IMR-90 (cell line): ENCODE measurements at regions not wholly inside any gene's neighbourhood (a gene's known extent, or its start where the extent isn't known, plus 50 kb on each side); places are given as distances from the start of the nearest gene placed in this dataset.

Experiments
- ATAC-seq: fragments of 200-7000 bp; cut with Tn5 transposase; 2 replicates; pipeline ENCODE4 v1.9.1; 2020; ENCODE audit warnings: low read depth, mild to moderate bottlenecking, moderate library complexity
- BruUV-seq: library from RNA; stranded (reverse); fragments of 400-500 nt; replicated peaks from 2 replicates; lab custom pipeline; 2021; lab: Mats Ljungman, UMichigan
- CTCF ChIA-PET: fragments of 300-600 bp; formaldehyde crosslinking; extraction: SDS; loops from one replicate; lab custom pipeline; 2021; ENCODE audit warnings: antibody characterized with exemption; lab: Yijun Ruan, JAX
- POLR2A ChIA-PET: fragments of 300-600 bp; sonication (Branson Sonifier 250); formaldehyde crosslinking; loops from one replicate; lab custom pipeline; 2022; ENCODE audit warnings: antibody characterized with exemption; ENCODE audit not compliant: unreplicated experiment; lab: Charles Lee
- DNase-seq: peaks from one replicate; pipeline ENCODE4 v3.0.0; 2013
- H2AFZ ChIP-seq: replicated peaks from 2 replicates; pipeline ENCODE3; 2013; ENCODE audit warnings: low read length, mild to moderate bottlenecking; ENCODE audit not compliant: poor library complexity
- H2AK5ac ChIP-seq: 2 replicates; pipeline ENCODE4 v1.6.1; 2013; ENCODE audit warnings: low read depth, low read length, inconsistent platforms
- H2AK9ac ChIP-seq: replicated peaks from 2 replicates; pipeline ENCODE3; 2013; ENCODE audit warnings: mild to moderate bottlenecking, low read depth, low read length, moderate library complexity; ENCODE audit not compliant: poor library complexity
- H2BK120ac ChIP-seq: 2 replicates; pipeline ENCODE4 v1.6.1; 2013; ENCODE audit warnings: low read depth, low read length, inconsistent platforms
- H2BK15ac ChIP-seq: 3 replicates; pipeline ENCODE4 v1.6.1; 2013; ENCODE audit warnings: low read depth, low read length, inconsistent platforms
- H2BK20ac ChIP-seq: 2 replicates; pipeline ENCODE4 v1.6.1; 2013; ENCODE audit warnings: low read depth, mild to moderate bottlenecking, inconsistent platforms, low read length, moderate library complexity
- H2BK5ac ChIP-seq: 2 replicates; pipeline ENCODE4 v1.6.1; 2013; ENCODE audit warnings: mild to moderate bottlenecking, low read depth, low read length, inconsistent platforms; ENCODE audit not compliant: poor library complexity, severe bottlenecking
- H3K14ac ChIP-seq: replicated peaks from 2 replicates; pipeline ENCODE4 v1.6.1; 2013; ENCODE audit warnings: low read depth, low read length, inconsistent platforms
- H3K18ac ChIP-seq: 2 replicates; pipeline ENCODE4 v1.6.1; 2013; ENCODE audit warnings: low read depth, low read length, control low read depth
- H3K23ac ChIP-seq: 2 replicates; pipeline ENCODE4 v1.6.1; 2013; ENCODE audit warnings: low read depth, low read length, inconsistent platforms
- H3K27ac ChIP-seq: 2 replicates; pipeline ENCODE4 v1.5.1; 2013; ENCODE audit warnings: mild to moderate bottlenecking, control low read depth, low read length; ENCODE audit not compliant: insufficient read depth
- H3K27me3 ChIP-seq: 2 replicates; pipeline ENCODE4 v1.6.1; 2013; ENCODE audit warnings: low read length; ENCODE audit not compliant: control insufficient read depth, insufficient read depth
- H3K36me3 ChIP-seq: 2 replicates; pipeline ENCODE4 v1.6.1; 2013; ENCODE audit warnings: low read length, mixed read lengths; ENCODE audit not compliant: control insufficient read depth, insufficient read depth
- H3K4ac ChIP-seq: 2 replicates; pipeline ENCODE4 v1.6.1; 2013; ENCODE audit warnings: low read depth, low read length, inconsistent platforms
- H3K4me1 ChIP-seq: 2 replicates; pipeline ENCODE4 v1.6.1; 2013; ENCODE audit warnings: low read length, mixed read lengths; ENCODE audit not compliant: control insufficient read depth, insufficient read depth
- H3K4me2 ChIP-seq: 2 replicates; pipeline ENCODE4 v1.6.1; 2013; ENCODE audit warnings: low read depth, mild to moderate bottlenecking, control low read depth, low read length, moderate library complexity
- H3K4me3 ChIP-seq: 2 replicates; pipeline ENCODE4 v1.5.1; 2013; ENCODE audit warnings: low read depth, mild to moderate bottlenecking, control low read depth, low read length, moderate library complexity; ENCODE audit not compliant: insufficient read depth
- H3K56ac ChIP-seq: 2 replicates; pipeline ENCODE4 v1.6.1; 2013; ENCODE audit warnings: low read length, inconsistent platforms; ENCODE audit not compliant: insufficient read depth; ENCODE audit errors: extremely low read depth
- H3K79me1 ChIP-seq, 2 experiments: 2 replicates each; pipeline ENCODE4 v1.6.1; 2013; ENCODE audit warnings: low read length in 2 of 2, inconsistent platforms in 1 of 2, low read depth in 1 of 2
- H3K9ac ChIP-seq: 2 replicates; pipeline ENCODE4 v1.6.1; 2013; ENCODE audit warnings: low read depth, low read length, control low read depth
- H3K9me1 ChIP-seq: 2 replicates; pipeline ENCODE4 v1.6.1; 2013; ENCODE audit warnings: low read length, inconsistent platforms; ENCODE audit not compliant: insufficient read depth
- H3K9me3 ChIP-seq: 2 replicates; pipeline ENCODE4 v1.6.1; 2013; ENCODE audit warnings: low read length; ENCODE audit not compliant: control insufficient read depth, insufficient read depth
- H4K20me1 ChIP-seq: 2 replicates; pipeline ENCODE4 v1.6.1; 2013; ENCODE audit warnings: low read length, inconsistent platforms; ENCODE audit not compliant: insufficient read depth
- H4K5ac ChIP-seq: 2 replicates; pipeline ENCODE4 v1.6.1; 2013; ENCODE audit warnings: mild to moderate bottlenecking, low read depth, low read length, control low read depth
- H4K8ac ChIP-seq, 2 experiments: 2 replicates each; pipeline ENCODE4 v1.6.1; 2013; ENCODE audit warnings: low read depth in 2 of 2, low read length in 2 of 2, control low read depth in 1 of 2, inconsistent platforms in 1 of 2
- H4K91ac ChIP-seq: 2 replicates; pipeline ENCODE4 v1.6.1; 2013; ENCODE audit warnings: low read depth, low read length, inconsistent platforms; ENCODE audit not compliant: insufficient read depth
- BHLHE40 ChIP-seq: fragments of 150-350 bp; IDR thresholded peaks from 2 replicates; pipeline ENCODE4 v1.6.1; 2016; ENCODE audit warnings: mild to moderate bottlenecking, low read depth, low read length
- CEBPB ChIP-seq: IDR thresholded peaks from 2 replicates; pipeline ENCODE4 v1.6.1; 2012; ENCODE audit warnings: low read depth, low read length, improper control_type of control experiment
- CHD1 ChIP-seq: IDR thresholded peaks from 2 replicates; pipeline ENCODE4 v1.6.1; 2012; ENCODE audit warnings: low read depth, low read length, improper control_type of control experiment
- CTCF ChIP-seq: conservative IDR thresholded peaks from 2 replicates; pipeline ENCODE4 v1.5.1; 2012; ENCODE audit warnings: mild to moderate bottlenecking, low read depth, low read length, improper control_type of control experiment
- ELK1 ChIP-seq: fragments of 150-350 bp; IDR thresholded peaks from 2 replicates; pipeline ENCODE4 v1.6.1; 2016; ENCODE audit warnings: low read depth, mild to moderate bottlenecking, low read length, moderate library complexity, borderline replicate concordance
- FOS ChIP-seq: fragments of 150-350 bp; IDR thresholded peaks from 2 replicates; pipeline ENCODE4 v1.6.1; 2016; ENCODE audit warnings: low read depth, low read length
- MAFK ChIP-seq: IDR thresholded peaks from 2 replicates; pipeline ENCODE4 v1.6.1; 2012; ENCODE audit warnings: low read depth, low read length, improper control_type of control experiment
- MAZ ChIP-seq: IDR thresholded peaks from 2 replicates; pipeline ENCODE4 v1.6.1; 2012; ENCODE audit warnings: low read depth, mild to moderate bottlenecking, low read length, improper control_type of control experiment, moderate library complexity, borderline replicate concordance
- MXI1 ChIP-seq: IDR thresholded peaks from 2 replicates; pipeline ENCODE4 v1.6.1; 2012; ENCODE audit warnings: low read depth, mild to moderate bottlenecking, low read length, moderate library complexity, borderline replicate concordance
- NFE2L2 ChIP-seq: fragments of 150-350 bp; IDR thresholded peaks from 2 replicates; pipeline ENCODE4 v1.6.1; 2016; ENCODE audit warnings: low read depth, mild to moderate bottlenecking, low read length
- POLR2A ChIP-seq: IDR thresholded peaks from 2 replicates; pipeline ENCODE4 v1.6.1; 2012; ENCODE audit warnings: mild to moderate bottlenecking, low read depth, low read length
- RAD21 ChIP-seq: IDR thresholded peaks from 2 replicates; pipeline ENCODE4 v1.6.1; 2012; ENCODE audit warnings: low read length, improper control_type of control experiment
- RCOR1 ChIP-seq: IDR thresholded peaks from 2 replicates; pipeline ENCODE4 v1.6.1; 2012; ENCODE audit warnings: mild to moderate bottlenecking, low read length, improper control_type of control experiment; ENCODE audit not compliant: insufficient replicate concordance
- RFX5 ChIP-seq: IDR thresholded peaks from 2 replicates; pipeline ENCODE4 v1.8.0; 2012; ENCODE audit warnings: low read depth, mild to moderate bottlenecking, low read length, moderate library complexity
- SMC3 ChIP-seq: fragments of 150-350 bp; IDR thresholded peaks from 2 replicates; pipeline ENCODE4 v1.6.1; 2016; ENCODE audit warnings: low read depth, mild to moderate bottlenecking, antibody characterized with exemption, low read length, moderate library complexity
- USF2 ChIP-seq: fragments of 150-350 bp; IDR thresholded peaks from 2 replicates; pipeline ENCODE4 v1.6.1; 2017; ENCODE audit warnings: mild to moderate bottlenecking, antibody characterized with exemption, low read length, low read depth
- dilution Hi-C: fragments of 300-500 bp; cut with HindIII; formaldehyde crosslinking; loops from one replicate; pipeline ENCODE4 v1.14.3; 2018; ENCODE audit warnings: low sequenced_read_pairs; ENCODE audit not compliant: unreplicated experiment
- in situ Hi-C: fragments of 300-500 bp; cut with MboI; formaldehyde crosslinking; loops from 3 replicates; pipeline ENCODE4 v1.14.3; 2019; ENCODE audit warnings: low sequenced_read_pairs, inconsistent platforms, mixed read lengths
- intact Hi-C: fragments of 100-400 bp; cut with micrococcal nuclease; formaldehyde crosslinking; loops from 2 replicates; pipeline ENCODE4 v1.10.0; 2022

- H3K4me2 ChIP-seq = no peak overlapping the region
- 0 out of 2 replicates have a peak overlapping the region, but pooled peaks have one; percentile 65 for H2AK5ac ChIP-seq
- CTCF ChIA-PET = no interaction called here
- H3K9me1 ChIP-seq = peaks cover 15% of the 10 kb centered on the region
- H3K27me3 ChIP-seq = no peaks in the 10 kb centered on the region
- H2BK15ac ChIP-seq = peak overlapping the region; percentile 3; the same call in 1 of the 3 replicates
- no TSS peak for BruUV-seq
- in situ Hi-C loops (no loop called here), intact Hi-C loops (no loop called here), dilution Hi-C loops (no loop called here)
- TF ChIP-seq MAFK (no peak), RFX5 (no peak), CHD1 (no peak), MXI1 (no peak), RAD21 (no peak), NFE2L2 (no peak), MAZ (no peak), BHLHE40 (no peak), POLR2A (no peak), CEBPB (no peak), USF2 (no peak), CTCF (no peak), SMC3 (no peak), FOS (no peak), RCOR1 (no peak), ELK1 (no peak)
- peak overlapping the region; percentile 64 for H3K14ac ChIP-seq
- no peaks in the 10 kb centered on the region for H4K20me1 ChIP-seq
- H3K9ac ChIP-seq = no peak overlapping the region
- no peak overlapping the region for H2AK9ac ChIP-seq
- peak overlapping the region; percentile 65; the same call in 1 of the 2 replicates for H2BK20ac ChIP-seq
- no peak overlapping the region for H4K91ac ChIP-seq
- POLR2A ChIA-PET = no interaction called here
- H2BK120ac ChIP-seq = peak overlapping the region; percentile 79
- peak overlapping the region; percentile 89 for H3K4ac ChIP-seq
- no peak overlapping the region for H2BK5ac ChIP-seq
- DNase-seq = peak; percentile 36
- H4K5ac ChIP-seq = no peak overlapping the region
- no peaks in the 10 kb centered on the region for H3K79me1 ChIP-seq
- peaks cover 18% of the 10 kb centered on the region for H3K4me1 ChIP-seq
- H3K9me3 ChIP-seq = no peaks in the 10 kb centered on the region
- no peak overlapping the region for H3K56ac ChIP-seq
- H3K36me3 ChIP-seq = no peaks in the 10 kb centered on the region
- ATAC-seq = 0 out of 2 replicates have a peak, but pooled peaks have one; percentile 10
- H3K27ac ChIP-seq = no peak overlapping the region
- H4K8ac ChIP-seq = no peak overlapping the region; a peak in 1 of 4 replicates
- H2AFZ ChIP-seq = no peak overlapping the region
- H3K18ac ChIP-seq = peak overlapping the region; percentile 6; the same call in 1 of the 2 replicates
- no peak overlapping the region for H3K4me3 ChIP-seq
- H3K23ac ChIP-seq = peak overlapping the region; percentile 11
These were observed 169.2 kb upstream of the HMHB1 start for GRCh38 chr5:143642791-143643190.
